Transverse colon (tissue), 4 donors: ENCODE measurements at regions not wholly inside any gene's neighbourhood (a gene's known extent, or its start where the extent isn't known, plus 50 kb on each side); places are given as distances from the start of the nearest gene placed in this dataset.

ENCODE experiments used
- DNase-seq: peaks from one replicate; pipeline ENCODE4 v3.0.0-alpha.2; 2019
- H3K27ac ChIP-seq, 4 donors: fragments of 200-600 bp; sonication (generic); 2 replicates each; pipeline ENCODE4 v1.5.1; 2016 to 2018; ENCODE audit warnings: inconsistent platforms in 4 of 4
- H3K27me3 ChIP-seq: fragments of 200-600 bp; sonication (generic); 2 replicates; pipeline ENCODE4 v1.5.1; 2017; ENCODE audit warnings: inconsistent platforms
- H3K36me3 ChIP-seq, 4 donors: fragments of 200-600 bp; sonication (generic); 2 replicates each; pipeline ENCODE4 v1.5.1; 2017 to 2019; ENCODE audit warnings: inconsistent platforms in 4 of 4
- H3K4me1 ChIP-seq, 4 donors: fragments of 200-600 bp; sonication (generic); 2 replicates each; pipeline ENCODE4 v1.5.1; 2017 to 2020; ENCODE audit warnings: inconsistent platforms in 4 of 4
- H3K4me3 ChIP-seq, 4 donors: fragments of 200-600 bp; sonication (generic); 1 replicate in 1 of 4; 2 replicates in 3 of 4; pipeline versions ENCODE4 v1.5.1 to v1.6.1; 2017 to 2019; ENCODE audit warnings: inconsistent platforms in 4 of 4
- H3K9me3 ChIP-seq, 2 donors: fragments of 200-600 bp; sonication (generic); 2 replicates each; pipeline ENCODE4 v1.5.1; 2017 to 2019; ENCODE audit warnings: inconsistent platforms in 2 of 2
- EP300 ChIP-seq: sonication (generic); formaldehyde crosslinking; IDR thresholded peaks from one replicate; pipeline ENCODE4 v1.6.1; 2017; ENCODE audit warnings: antibody characterized with exemption, low read depth
- POLR2A ChIP-seq: fragments of 450-650 bp; IDR thresholded peaks from one replicate; pipeline ENCODE4 v1.6.1; 2016; ENCODE audit warnings: antibody characterized with exemption, mild to moderate bottlenecking, moderate library complexity
- POLR2AphosphoS5 ChIP-seq, 3 donors: sonication (generic); formaldehyde crosslinking; IDR thresholded peaks; one replicate each; pipeline ENCODE4 v1.6.1; 2016; ENCODE audit warnings: antibody characterized with exemption in 3 of 3
- WGBS, 2 donors: methylation state at CpG; one replicate each; pipeline ENCODE4 v1.1.5; 2018; ENCODE audit warnings: low coverage in 1 of 2; 5-methylcytosine and 5-hydroxymethylcytosine counted together
- in situ Hi-C, 4 donors: fragments of 200-750 bp; cut with MboI; loops; one replicate each; pipeline versions ENCODE4 v1.15.0 to v1.15.1; 2017; ENCODE audit warnings: low sequenced_read_pairs in 3 of 4, low pct_ligation_motif_present in 1 of 4, low pct_unique_long_range_greater_than_20kb in 1 of 4
- intact Hi-C: fragments of 100-400 bp; cut with DNase I; formaldehyde crosslinking; loops from one replicate; pipeline ENCODE4 v1.15.1; 2023; ENCODE audit warnings: low total_unique reads
- TF ChIP-seq, protein P1 (sequence below), 5 experiments: fragments of 200-600 bp in 3 of 5; fragments of 450-650 bp in 2 of 5; sonication (generic) in 3 of 5; IDR thresholded peaks; 1 replicate in 2 of 5; 2 replicates in 3 of 5; pipeline ENCODE4 v1.5.1; 2016 to 2017; ENCODE audit warnings: antibody characterized with exemption in 5 of 5, inconsistent platforms in 3 of 5, mild to moderate bottlenecking in 2 of 5, moderate library complexity in 1 of 5

GRCh38 chr2:217647226-217647625 is 355.6 kb downstream of the TNS1 start:
- no peak for DNase-seq
- Histone ChIP-seq H3K36me3 (no peaks in the 10 kb centered on the region), H3K4me1 (peaks cover 0 to 5% (median 0%) of the 10 kb centered on the region in 4 donors), H3K9me3 (no peaks in the 10 kb centered on the region), H3K27me3 (no peaks in the 10 kb centered on the region), H3K4me3 (no peak overlapping the region), H3K27ac (no peak overlapping the region)
- intact Hi-C loops: no loop called here
- no peak for TF ChIP-seq POLR2A
- TF ChIP-seq, protein P1, sequence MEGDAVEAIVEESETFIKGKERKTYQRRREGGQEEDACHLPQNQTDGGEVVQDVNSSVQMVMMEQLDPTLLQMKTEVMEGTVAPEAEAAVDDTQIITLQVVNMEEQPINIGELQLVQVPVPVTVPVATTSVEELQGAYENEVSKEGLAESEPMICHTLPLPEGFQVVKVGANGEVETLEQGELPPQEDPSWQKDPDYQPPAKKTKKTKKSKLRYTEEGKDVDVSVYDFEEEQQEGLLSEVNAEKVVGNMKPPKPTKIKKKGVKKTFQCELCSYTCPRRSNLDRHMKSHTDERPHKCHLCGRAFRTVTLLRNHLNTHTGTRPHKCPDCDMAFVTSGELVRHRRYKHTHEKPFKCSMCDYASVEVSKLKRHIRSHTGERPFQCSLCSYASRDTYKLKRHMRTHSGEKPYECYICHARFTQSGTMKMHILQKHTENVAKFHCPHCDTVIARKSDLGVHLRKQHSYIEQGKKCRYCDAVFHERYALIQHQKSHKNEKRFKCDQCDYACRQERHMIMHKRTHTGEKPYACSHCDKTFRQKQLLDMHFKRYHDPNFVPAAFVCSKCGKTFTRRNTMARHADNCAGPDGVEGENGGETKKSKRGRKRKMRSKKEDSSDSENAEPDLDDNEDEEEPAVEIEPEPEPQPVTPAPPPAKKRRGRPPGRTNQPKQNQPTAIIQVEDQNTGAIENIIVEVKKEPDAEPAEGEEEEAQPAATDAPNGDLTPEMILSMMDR (IDR thresholded peaks at IDR 0.05): no peak
- no peak for TF ChIP-seq POLR2AphosphoS5 (IDR thresholded peaks at IDR 0.05)
- no peak for TF ChIP-seq EP300
- in situ Hi-C loops: no loop called here

GRCh38 chr2:217645896-217646295 is 356.9 kb downstream of the TNS1 start:
- Histone ChIP-seq H3K36me3 (no peaks in the 10 kb centered on the region), H3K9me3 (no peaks in the 10 kb centered on the region), H3K27me3 (no peaks in the 10 kb centered on the region), H3K4me3 (no peak overlapping the region), H3K27ac (no peak overlapping the region), H3K4me1 (peaks cover 0 to 14% (median 0%) of the 10 kb centered on the region in 4 donors)
- no peak for DNase-seq
- in situ Hi-C loops: no loop called here
- intact Hi-C loops: no loop called here
- no peak for TF ChIP-seq POLR2A
- TF ChIP-seq EP300: no peak
- TF ChIP-seq, protein P1 (IDR thresholded peaks at IDR 0.05): no peak
- TF ChIP-seq POLR2AphosphoS5 (IDR thresholded peaks at IDR 0.05): no peak
- 71 to 81% methylated on average over 1 of the region's 1 CpG for WGBS, 2 donors

GRCh38 chr2:217643789-217644301 is 358.9 kb downstream of the TNS1 start:
- in situ Hi-C loops: no loop called here
- no peak for TF ChIP-seq POLR2AphosphoS5 (IDR thresholded peaks at IDR 0.05)
- no peak for TF ChIP-seq EP300
- TF ChIP-seq, protein P1 (IDR thresholded peaks at IDR 0.05): no peak
- TF ChIP-seq POLR2A: no peak
- Histone ChIP-seq H3K36me3 (no peaks in the 10 kb centered on the region), H3K4me1 (peaks cover 0 to 14% (median 0%) of the 10 kb centered on the region in 4 donors), H3K27ac (peak overlapping the region in 3 of 4 donors; percentile 15 to 34 (median 34)), H3K27me3 (no peaks in the 10 kb centered on the region), H3K9me3 (no peaks in the 10 kb centered on the region), H3K4me3 (no peak overlapping the region)
- intact Hi-C loops: no loop called here
- no peak for DNase-seq
- WGBS, 2 donors: 64 to 77% methylated on average over 2 to 6 of the region's 6 CpGs

- in situ Hi-C loops (no loop called here), intact Hi-C loops (no loop called here)
- 88% methylated on average over 6 of the region's 6 CpGs; no CpG with 5 or more reads in 1 of the 2 donors for WGBS, 2 donors
- no peak for DNase-seq
- H3K36me3 ChIP-seq: no peaks in the 10 kb centered on the region
- peak overlapping the region in 2 of 4 donors; percentile 28 to 33 for H3K27ac ChIP-seq
- H3K27me3 ChIP-seq: no peaks in the 10 kb centered on the region
- no peak overlapping the region for H3K4me3 ChIP-seq
- H3K4me1 ChIP-seq: peaks cover 0 to 14% (median 0%) of the 10 kb centered on the region in 4 donors
- H3K9me3 ChIP-seq: no peaks in the 10 kb centered on the region
- TF ChIP-seq POLR2AphosphoS5 (IDR thresholded peaks at IDR 0.05): no peak
- no peak for TF ChIP-seq EP300
- no peak for TF ChIP-seq POLR2A
- TF ChIP-seq, protein P1 (IDR thresholded peaks at IDR 0.05): no peak
Observed at GRCh38 chr2:217642944-217643343, 359.9 kb downstream of the TNS1 start.
